Mesodermal cell (in vitro differentiated cells): ENCODE measurements at regions not wholly inside any gene's neighbourhood (a gene's known extent, or its start where the extent isn't known, plus 50 kb on each side); places are given as distances from the start of the nearest gene placed in this dataset.

Source experiments
- H3K27ac ChIP-seq: 2 replicates; pipeline ENCODE4 v1.7.0; 2013; ENCODE audit warnings: mild to moderate bottlenecking, low read depth, low read length, moderate library complexity; ENCODE audit not compliant: severe bottlenecking
- H3K36me3 ChIP-seq: 2 replicates; pipeline ENCODE4 v1.7.1; 2013; ENCODE audit warnings: mild to moderate bottlenecking, low read length, moderate library complexity; ENCODE audit not compliant: control insufficient read depth, insufficient read depth
- H3K4me1 ChIP-seq: one replicate; pipeline ENCODE4 v1.7.1; 2013; ENCODE audit warnings: mild to moderate bottlenecking, low read length; ENCODE audit not compliant: insufficient read depth, control insufficient read depth, poor library complexity, severe bottlenecking
- H3K4me3 ChIP-seq: 2 replicates; pipeline ENCODE4 v1.7.0; 2013; ENCODE audit warnings: low read length, control low read depth, mild to moderate bottlenecking; ENCODE audit not compliant: insufficient read depth, poor library complexity, severe bottlenecking; ENCODE audit errors: extremely low read depth
- H3K9me3 ChIP-seq: 2 replicates; pipeline ENCODE4 v1.7.1; 2013; ENCODE audit warnings: mild to moderate bottlenecking, low read length, moderate library complexity; ENCODE audit not compliant: control insufficient read depth
- WGBS, 2 experiments: methylation state at CpG; one replicate each; pipeline ENCODE4 v1.1.5; 2013; ENCODE audit warnings: missing lambda C conversion rate in 2 of 2; ENCODE audit not compliant: insufficient coverage in 2 of 2; 5-methylcytosine and 5-hydroxymethylcytosine counted together

- 96% methylated on average over 3 of the region's 3 CpGs; no CpG with 5 or more reads in 1 of the 2 experiments for WGBS, 2 experiments
- Histone ChIP-seq H3K9me3 (no peaks in the 10 kb centered on the region), H3K36me3 (no peaks in the 10 kb centered on the region), H3K4me1 (peaks cover 4% of the 10 kb centered on the region), H3K27ac (no peak overlapping the region), H3K4me3 (no peak overlapping the region)
Measured at GRCh38 chr20:51900443-51900842, 98.1 kb upstream of the SALL4 start.

DNA sequence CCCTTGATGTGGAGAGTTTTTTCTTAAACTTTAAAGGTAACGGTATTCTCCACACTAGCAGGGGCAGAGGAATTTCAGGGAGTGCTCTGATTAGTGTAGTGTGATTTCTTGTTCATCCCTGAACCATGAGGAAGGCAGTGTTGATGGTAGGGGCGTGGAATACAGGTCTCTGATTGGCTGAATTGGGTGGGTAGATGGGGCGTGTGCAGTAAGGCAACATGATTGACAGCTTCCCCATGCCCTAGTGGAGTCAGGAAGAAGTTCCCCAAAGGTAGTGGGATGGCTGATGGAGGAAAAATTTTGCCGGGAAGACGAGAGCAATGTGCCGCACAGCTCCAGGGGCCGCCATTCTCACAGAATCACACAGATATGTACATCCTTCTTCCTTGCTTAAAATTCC is 97.4 kb upstream of the SALL4 start:
- Histone ChIP-seq H3K4me1 (peaks cover 4% of the 10 kb centered on the region), H3K9me3 (no peaks in the 10 kb centered on the region), H3K4me3 (no peak overlapping the region), H3K27ac (no peak overlapping the region), H3K36me3 (no peaks in the 10 kb centered on the region)
- WGBS, 2 experiments, result 94 to 97% methylated on average over 5 to 6 of the region's 7 CpGs

DNA sequence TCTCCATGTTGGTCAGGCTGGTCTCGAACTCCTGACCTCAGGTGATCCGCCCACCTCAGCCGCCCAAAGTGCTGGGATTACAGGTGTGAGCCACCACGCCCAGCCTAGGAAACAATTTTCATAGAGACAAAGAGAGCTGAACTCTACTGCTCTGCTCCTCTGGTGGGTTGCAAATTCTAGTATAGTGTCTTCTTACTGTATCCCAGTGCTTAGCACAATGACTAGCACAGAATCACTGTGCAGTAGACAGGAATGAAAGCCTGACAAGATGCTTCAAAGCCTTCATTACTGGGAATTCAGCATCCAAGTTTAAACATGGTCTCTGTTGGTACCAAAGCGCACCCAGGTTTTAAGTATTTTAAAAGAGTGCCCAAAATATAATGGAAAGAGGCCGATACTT is 96.5 kb upstream of the SALL4 start:
- H3K4me3 ChIP-seq, result no peak overlapping the region
- 96 to 98% methylated on average over 5 to 6 of the region's 6 CpGs for WGBS, 2 experiments

DNA sequence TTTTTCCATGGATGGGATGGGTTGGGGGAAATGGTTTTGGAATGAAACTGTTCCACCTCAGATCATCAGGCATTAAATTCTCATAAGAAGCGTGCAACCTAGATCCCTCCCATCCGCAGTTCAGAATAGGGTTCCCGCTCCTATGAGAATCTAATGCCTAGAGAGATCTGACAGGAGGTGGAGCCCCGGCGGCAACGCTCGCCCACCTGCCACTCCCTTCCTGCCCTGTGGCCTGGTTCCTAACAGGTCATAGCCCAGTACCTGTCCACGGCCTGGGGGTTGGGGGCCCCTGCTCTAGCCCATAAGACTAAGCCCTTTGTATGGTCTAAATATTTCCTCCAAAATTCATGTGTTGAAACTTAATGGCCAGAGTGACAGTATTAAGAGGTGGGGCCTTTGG is 92.3 kb upstream of the SALL4 start:
- Histone ChIP-seq H3K9me3 (no peaks in the 10 kb centered on the region), H3K27ac (no peak overlapping the region), H3K4me1 (no peaks in the 10 kb centered on the region), H3K36me3 (no peaks in the 10 kb centered on the region), H3K4me3 (no peak overlapping the region)
- 93 to 96% methylated on average over 5 to 8 of the region's 8 CpGs for WGBS, 2 experiments

More for the DNA sequence above, 96.5 kb upstream of the SALL4 start:
- no peaks in the 10 kb centered on the region for H3K36me3 ChIP-seq
- no peak overlapping the region for H3K27ac ChIP-seq
- no peaks in the 10 kb centered on the region for H3K9me3 ChIP-seq
- no peaks in the 10 kb centered on the region for H3K4me1 ChIP-seq

GRCh38 chr20:51894201-51894600 is 91.9 kb upstream of the SALL4 start:
- no peaks in the 10 kb centered on the region for H3K36me3 ChIP-seq
- no peak overlapping the region for H3K27ac ChIP-seq
- no peak overlapping the region for H3K4me3 ChIP-seq
- peaks cover 3% of the 10 kb centered on the region for H3K4me1 ChIP-seq
- H3K9me3 ChIP-seq, result no peaks in the 10 kb centered on the region
- WGBS, 2 experiments, result 100% methylated on average over 1 of the region's 6 CpGs; no CpG with 5 or more reads in 1 of the 2 experiments

- WGBS, 2 experiments, result 94 to 96% methylated on average over 5 to 6 of the region's 7 CpGs
- H3K4me1 ChIP-seq, result peaks cover 6% of the 10 kb centered on the region
- H3K36me3 ChIP-seq, result no peaks in the 10 kb centered on the region
- H3K27ac ChIP-seq, result no peak overlapping the region
- no peaks in the 10 kb centered on the region for H3K9me3 ChIP-seq
- no peak overlapping the region for H3K4me3 ChIP-seq
Measured at GRCh38 chr20:51893723-51894122, 91.4 kb upstream of the SALL4 start.

- Histone ChIP-seq H3K27ac (no peak overlapping the region), H3K36me3 (no peaks in the 10 kb centered on the region), H3K4me3 (no peak overlapping the region), H3K4me1 (peaks cover 15% of the 10 kb centered on the region), H3K9me3 (no peaks in the 10 kb centered on the region)
- 82 to 97% methylated on average over 7 of the region's 9 CpGs for WGBS, 2 experiments
Measured at GRCh38 chr20:51890003-51890402, 87.7 kb upstream of the SALL4 start.

DNA sequence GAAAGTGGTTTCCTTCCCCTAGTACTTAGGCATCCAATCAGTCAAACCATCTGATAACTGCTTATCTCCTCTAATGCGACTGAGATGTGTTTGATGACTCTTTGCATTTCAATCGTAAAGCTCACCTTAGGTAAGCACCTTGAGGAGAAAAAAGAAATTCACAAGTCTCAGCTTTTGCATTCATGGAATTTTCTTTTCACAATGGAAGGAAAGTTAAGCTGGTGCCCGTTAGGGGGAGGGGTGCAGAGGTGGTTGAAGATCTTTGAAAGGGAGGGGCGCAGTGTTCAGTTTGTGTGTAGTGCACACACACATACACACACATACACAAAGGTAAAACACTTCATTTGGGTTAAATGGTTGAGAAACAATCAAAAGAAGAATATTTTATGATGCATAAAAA is 87.1 kb upstream of the SALL4 start:
- Histone ChIP-seq H3K4me1 (peaks cover 20% of the 10 kb centered on the region), H3K4me3 (no peak overlapping the region), H3K9me3 (no peaks in the 10 kb centered on the region), H3K27ac (no peak overlapping the region), H3K36me3 (no peaks in the 10 kb centered on the region)
- 63% methylated on average over 2 of the region's 4 CpGs; no CpG with 5 or more reads in 1 of the 2 experiments for WGBS, 2 experiments

DNA sequence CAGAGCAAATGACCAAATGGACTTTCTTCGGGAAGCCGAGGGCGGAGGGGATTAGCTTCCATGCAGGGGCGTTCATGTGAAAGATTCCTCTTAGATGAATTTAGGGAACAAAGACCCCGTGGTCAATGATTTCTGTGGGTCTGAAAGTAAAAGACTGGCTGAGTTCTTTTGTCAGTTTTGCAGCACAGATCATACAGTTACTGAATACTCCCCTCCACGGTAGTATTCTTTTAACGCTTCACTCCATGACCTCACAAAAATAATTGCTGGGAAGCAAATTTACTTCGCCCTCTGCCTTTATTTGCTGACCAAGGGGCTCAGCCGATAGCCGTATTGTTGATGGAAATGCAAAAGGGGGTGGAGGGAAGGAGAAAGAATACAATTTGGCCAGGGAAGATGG is 86.0 kb upstream of the SALL4 start:
- H3K36me3 ChIP-seq, result no peaks in the 10 kb centered on the region
- H3K27ac ChIP-seq, result peak overlapping the region; percentile 23
- peaks cover 23% of the 10 kb centered on the region for H3K4me1 ChIP-seq
- no peak overlapping the region for H3K4me3 ChIP-seq
- no peaks in the 10 kb centered on the region for H3K9me3 ChIP-seq
- WGBS, 2 experiments, result 76 to 81% methylated on average over 6 to 9 of the region's 10 CpGs

DNA sequence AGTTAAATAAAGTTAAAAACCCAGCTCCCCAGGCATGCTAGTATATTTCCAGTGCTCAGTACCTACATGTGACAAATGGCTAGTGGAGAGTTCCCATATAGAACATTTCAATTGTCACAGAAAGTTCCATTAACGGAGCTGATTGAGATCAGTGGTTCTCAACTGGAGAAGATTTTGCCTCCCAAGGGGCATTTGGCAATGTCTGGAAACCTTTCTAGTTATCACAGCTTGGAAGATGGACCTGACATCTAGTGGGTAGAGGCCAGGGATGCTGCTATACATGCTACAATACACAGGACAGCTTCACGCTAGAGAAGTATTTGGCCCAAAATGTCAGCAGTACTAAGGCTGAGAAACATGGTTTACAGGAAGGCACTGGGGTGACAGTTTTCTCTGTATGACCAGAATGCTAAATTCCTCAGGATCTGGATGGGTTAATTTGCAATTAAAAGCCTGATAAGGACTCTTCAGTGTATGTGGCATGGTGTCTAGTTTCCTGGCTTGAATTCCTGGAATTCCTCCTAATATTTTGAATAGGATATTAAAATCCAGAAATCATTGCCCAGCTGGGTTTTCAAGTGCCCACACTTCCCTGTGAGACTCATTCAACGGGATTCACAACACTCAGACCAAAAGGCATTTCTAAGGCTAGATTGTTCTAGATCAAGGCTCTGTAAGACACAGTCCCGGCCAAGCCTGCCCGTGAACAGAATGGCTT is 84.7 kb upstream of the SALL4 start:
- no peak overlapping the region for H3K27ac ChIP-seq
- H3K9me3 ChIP-seq, result no peaks in the 10 kb centered on the region
- WGBS, 2 experiments, result 64 to 86% methylated on average over 2 of the region's 5 CpGs
- no peaks in the 10 kb centered on the region for H3K36me3 ChIP-seq
- peaks cover 23% of the 10 kb centered on the region for H3K4me1 ChIP-seq
- no peak overlapping the region for H3K4me3 ChIP-seq

GRCh38 chr20:51886341-51886740 is 84.0 kb upstream of the SALL4 start:
- WGBS, 2 experiments, result 100% methylated on average over 1 of the region's 2 CpGs
- no peaks in the 10 kb centered on the region for H3K9me3 ChIP-seq
- no peaks in the 10 kb centered on the region for H3K36me3 ChIP-seq
- H3K27ac ChIP-seq, result no peak overlapping the region
- H3K4me3 ChIP-seq, result no peak overlapping the region
- peaks cover 23% of the 10 kb centered on the region for H3K4me1 ChIP-seq
